ENCODE measurements at regions not wholly inside any gene's neighbourhood (a gene's known extent, or its start where the extent isn't known, plus 50 kb on each side); places are given as distances from the start of the nearest gene placed in this dataset.

DNA sequence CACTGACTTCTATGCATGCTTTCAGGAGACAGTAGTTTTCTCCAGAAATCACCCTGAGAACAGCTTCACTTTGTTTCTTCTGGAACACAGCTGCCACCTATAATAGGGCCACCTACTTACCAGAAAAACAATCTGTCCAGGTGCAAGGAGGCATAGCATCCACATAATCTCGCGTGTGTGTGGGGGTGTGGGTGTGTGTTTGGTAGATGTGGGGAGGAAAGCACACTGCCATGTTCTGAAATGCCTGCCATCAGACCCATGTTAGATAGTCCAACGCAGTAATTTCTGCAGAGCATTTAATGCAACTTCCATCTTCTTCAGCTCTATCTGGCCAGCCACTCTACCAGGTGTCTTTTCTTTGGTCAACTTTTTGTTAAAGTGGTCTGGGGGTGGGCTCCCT, 102.9 kb downstream of the ACER2 start:
- DNase-seq (ENCODE audit: low spot score) (no peak), ATAC-seq (ENCODE audit: low read depth) (no peak)
- no peak overlapping the region for H3K4me3 ChIP-seq (ENCODE audit: severe bottlenecking)
- H3K27ac ChIP-seq (ENCODE audit: poor library complexity, severe bottlenecking) = no peak overlapping the region
- H3K9me3 ChIP-seq (ENCODE audit: severe bottlenecking) = no peaks in the 10 kb centered on the region
- H3K36me3 ChIP-seq (ENCODE audit: low read depth) = no peaks in the 10 kb centered on the region
- peaks cover 3% of the 10 kb centered on the region for H3K27me3 ChIP-seq (ENCODE audit: insufficient read depth, poor library complexity, severe bottlenecking)
- no peaks in the 10 kb centered on the region for H3K4me1 ChIP-seq (ENCODE audit: insufficient read depth, poor library complexity, severe bottlenecking)
- TF ChIP-seq, protein P1, sequence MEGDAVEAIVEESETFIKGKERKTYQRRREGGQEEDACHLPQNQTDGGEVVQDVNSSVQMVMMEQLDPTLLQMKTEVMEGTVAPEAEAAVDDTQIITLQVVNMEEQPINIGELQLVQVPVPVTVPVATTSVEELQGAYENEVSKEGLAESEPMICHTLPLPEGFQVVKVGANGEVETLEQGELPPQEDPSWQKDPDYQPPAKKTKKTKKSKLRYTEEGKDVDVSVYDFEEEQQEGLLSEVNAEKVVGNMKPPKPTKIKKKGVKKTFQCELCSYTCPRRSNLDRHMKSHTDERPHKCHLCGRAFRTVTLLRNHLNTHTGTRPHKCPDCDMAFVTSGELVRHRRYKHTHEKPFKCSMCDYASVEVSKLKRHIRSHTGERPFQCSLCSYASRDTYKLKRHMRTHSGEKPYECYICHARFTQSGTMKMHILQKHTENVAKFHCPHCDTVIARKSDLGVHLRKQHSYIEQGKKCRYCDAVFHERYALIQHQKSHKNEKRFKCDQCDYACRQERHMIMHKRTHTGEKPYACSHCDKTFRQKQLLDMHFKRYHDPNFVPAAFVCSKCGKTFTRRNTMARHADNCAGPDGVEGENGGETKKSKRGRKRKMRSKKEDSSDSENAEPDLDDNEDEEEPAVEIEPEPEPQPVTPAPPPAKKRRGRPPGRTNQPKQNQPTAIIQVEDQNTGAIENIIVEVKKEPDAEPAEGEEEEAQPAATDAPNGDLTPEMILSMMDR (IDR thresholded peaks at IDR 0.05; ENCODE audit: poor library complexity, severe bottlenecking) = no peak

DNA sequence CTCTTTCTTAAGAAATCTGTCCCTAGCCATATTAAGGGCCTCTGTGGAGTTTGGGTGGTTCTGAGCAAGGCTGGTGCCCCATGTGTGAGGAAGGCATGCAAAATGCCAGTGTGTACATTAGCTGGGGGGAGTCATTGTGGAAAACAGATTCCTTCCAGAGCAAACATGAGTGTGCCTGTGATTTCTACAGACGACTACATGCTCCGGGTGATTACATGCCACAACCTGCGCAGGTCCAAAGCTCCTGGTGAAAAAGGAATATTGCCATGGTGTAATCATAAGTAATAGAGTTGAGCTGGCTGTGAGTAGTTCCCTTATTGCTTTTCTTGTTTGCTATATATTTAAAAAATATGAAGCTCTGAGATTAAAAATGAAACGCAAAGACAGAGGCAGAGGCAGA, 102.1 kb downstream of the ACER2 start:
- ATAC-seq (ENCODE audit: low read depth) (no peak), DNase-seq (ENCODE audit: low spot score) (no peak)
- TF ChIP-seq, protein P1 (IDR thresholded peaks at IDR 0.05; ENCODE audit: poor library complexity, severe bottlenecking) = no peak
- Histone ChIP-seq H3K4me3 (ENCODE audit: severe bottlenecking) (no peak overlapping the region), H3K27ac (ENCODE audit: poor library complexity, severe bottlenecking) (no peak overlapping the region), H3K4me1 (ENCODE audit: insufficient read depth, poor library complexity, severe bottlenecking) (no peaks in the 10 kb centered on the region), H3K36me3 (ENCODE audit: low read depth) (no peaks in the 10 kb centered on the region), H3K9me3 (ENCODE audit: severe bottlenecking) (no peaks in the 10 kb centered on the region), H3K27me3 (ENCODE audit: insufficient read depth, poor library complexity, severe bottlenecking) (peaks cover 3% of the 10 kb centered on the region)
